OCI-LY3 (cell line): ENCODE measurements at regions not wholly inside any gene's neighbourhood (a gene's known extent, or its start where the extent isn't known, plus 50 kb on each side); places are given as distances from the start of the nearest gene placed in this dataset.

Source experiments
- CTCF ChIP-seq: fragments of 200-600, 300-600 bp; sonication (generic); IDR thresholded peaks from 2 replicates; pipeline ENCODE4 v1.5.1; 2014; ENCODE audit warnings: antibody characterized with exemption, low read length, low read depth
- EZH2phosphoT487 ChIP-seq: fragments of 200-600 bp; shearing (Covaris generic); IDR thresholded peaks from 2 replicates; pipeline ENCODE4 v1.6.1; 2018; ENCODE audit warnings: antibody characterized with exemption, mixed run types, low read depth

GRCh38 chr2:67323209-67323991 is 73.7 kb upstream of the ETAA1 start:
- TF ChIP-seq CTCF (no peak), EZH2phosphoT487 (no peak)
